Activated T-helper 2 cell treated with anti-CD3 and anti-CD28 coated beads, Interferon-gamma antibody, Interleukin-2, Interleukin-4, amounts not matched to agents 10 μg/mL and 5 μg/mL and 100 μg/mL, durations not matched to agents 14 hours and 24 hours and 36 hours (primary cell): ENCODE measurements at regions not wholly inside any gene's neighbourhood (a gene's known extent, or its start where the extent isn't known, plus 50 kb on each side); places are given as distances from the start of the nearest gene placed in this dataset.

Experiments
- DNase-seq: peaks from one replicate; pipeline ENCODE4 v3.0.0; 2021; ENCODE audit warnings: low spot score
- H3K27ac Mint-ChIP-seq: one replicate; pipeline ENCODE4 v1.8.0; 2021; ENCODE audit warnings: mixed read lengths
- H3K27me3 Mint-ChIP-seq: one replicate; pipeline ENCODE4 v1.8.0; 2021; ENCODE audit warnings: low read depth, mixed read lengths
- H3K36me3 Mint-ChIP-seq: one replicate; pipeline ENCODE4 v1.8.0; 2021; ENCODE audit warnings: low read depth, mixed read lengths
- H3K4me1 Mint-ChIP-seq: one replicate; pipeline ENCODE4 v1.8.0; 2021; ENCODE audit warnings: low read depth, mixed read lengths
- H3K4me3 Mint-ChIP-seq: one replicate; pipeline ENCODE4 v1.8.0; 2021; ENCODE audit warnings: low read depth, mild to moderate bottlenecking, moderate library complexity, mixed read lengths
- H3K9me3 Mint-ChIP-seq: one replicate; pipeline ENCODE4 v1.8.0; 2021; ENCODE audit warnings: mixed read lengths
- intact Hi-C: fragments of 100-400 bp; cut with micrococcal nuclease; formaldehyde crosslinking; loops from one replicate; pipeline ENCODE4 v1.15.1; 2023

DNA sequence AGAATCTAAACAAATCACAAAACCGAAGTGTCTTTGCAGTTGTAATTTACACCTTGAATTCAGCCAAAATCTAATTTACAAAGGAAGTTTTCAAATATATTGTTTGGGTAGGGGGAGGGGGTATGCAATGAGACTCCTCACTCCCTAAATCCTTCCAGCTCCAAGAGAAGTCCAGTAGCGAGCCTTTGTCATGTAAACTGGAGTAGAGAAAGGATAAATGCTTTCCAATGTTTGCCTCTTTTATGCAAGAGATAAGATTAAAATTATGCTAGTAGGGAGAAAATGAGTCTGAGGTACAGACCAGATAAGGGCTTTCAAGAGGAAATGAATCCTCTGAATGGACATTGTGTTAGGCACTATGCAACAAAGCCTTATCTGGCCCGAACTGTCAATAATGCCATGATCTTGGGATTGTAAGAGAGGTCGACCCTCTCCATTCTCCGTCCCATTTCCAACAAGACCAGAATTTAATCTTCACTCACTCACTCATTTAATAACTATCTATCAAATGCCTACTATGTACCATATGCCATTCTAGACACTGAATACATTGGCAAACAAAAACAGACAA is 199.2 kb downstream of the LACC1 start:
- intact Hi-C loops: no loop called here
- H3K27me3 Mint-ChIP-seq: peaks cover 3% of the 10 kb centered on the region

DNA sequence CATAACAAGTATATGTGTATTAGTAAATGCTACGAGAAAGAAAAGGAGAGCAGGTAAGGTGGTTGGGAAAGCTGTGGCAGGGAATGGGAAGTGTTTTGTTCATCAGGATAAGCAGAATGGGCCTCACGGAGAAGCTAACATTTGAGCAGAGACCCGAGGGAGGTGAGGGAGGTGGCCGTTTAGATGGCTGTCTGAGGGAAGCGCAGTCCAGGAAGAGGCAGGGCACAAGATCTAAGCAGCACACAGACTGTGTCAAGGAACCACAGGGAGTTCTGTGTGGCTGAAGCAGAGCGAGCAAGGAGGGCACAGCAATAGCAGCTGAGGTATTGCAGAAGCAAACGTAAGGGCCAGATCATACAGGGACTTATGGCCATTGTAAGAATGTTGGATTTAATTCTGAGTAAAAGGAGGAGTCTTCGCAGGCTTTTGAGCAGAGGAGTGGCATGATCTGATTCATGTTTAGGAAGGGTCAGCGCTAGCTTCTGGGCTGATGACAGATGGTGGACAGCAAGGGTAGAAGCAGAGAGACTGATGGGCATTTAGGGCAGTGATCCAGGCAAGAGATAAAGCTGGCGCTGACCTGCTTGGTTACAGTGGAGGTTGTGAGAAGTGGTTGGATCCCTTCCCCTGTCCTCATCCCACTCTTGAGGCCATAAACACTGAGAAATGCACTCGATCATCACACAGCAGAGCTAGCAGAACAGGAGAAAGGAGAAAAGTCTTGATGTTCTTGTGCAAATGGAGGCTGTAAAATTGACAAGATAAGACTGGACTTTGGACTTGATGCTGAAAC is 199.9 kb downstream of the LACC1 start:
- intact Hi-C loops: no loop called here
- peaks cover 3% of the 10 kb centered on the region for H3K27me3 Mint-ChIP-seq
- H3K9me3 Mint-ChIP-seq: no peaks in the 10 kb centered on the region

More for the DNA sequence above, 199.2 kb downstream of the LACC1 start:
- Mint-ChIP-seq H3K9me3 (no peaks in the 10 kb centered on the region), H3K27ac (no peak overlapping the region), H3K4me1 (no peaks in the 10 kb centered on the region), H3K36me3 (no peaks in the 10 kb centered on the region), H3K4me3 (no peak overlapping the region)
- no peak for DNase-seq

DNA sequence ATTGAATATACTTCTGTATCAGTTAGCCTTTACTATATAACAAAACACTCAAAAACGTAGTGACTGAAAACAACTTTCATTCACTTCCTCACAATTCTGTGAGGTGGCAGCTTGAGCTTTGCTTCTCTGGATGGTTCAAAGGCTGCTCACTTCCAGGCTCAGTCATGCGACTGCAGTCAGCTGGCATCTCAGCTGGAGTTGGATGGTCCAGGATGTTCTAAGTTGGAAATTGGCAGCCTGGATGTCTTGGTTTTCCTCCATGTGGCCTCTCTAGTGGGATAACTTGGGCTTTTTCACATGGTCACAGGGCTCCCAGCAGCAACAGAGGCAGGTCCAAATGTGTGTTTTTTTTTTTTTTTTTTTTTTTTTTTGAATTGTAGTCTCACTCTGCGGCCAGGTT is 204.4 kb downstream of the LACC1 start:
- Mint-ChIP-seq H3K4me1 (peaks cover 6% of the 10 kb centered on the region), H3K4me3 (no peak overlapping the region), H3K36me3 (no peaks in the 10 kb centered on the region), H3K27me3 (peaks cover 17% of the 10 kb centered on the region), H3K9me3 (no peaks in the 10 kb centered on the region), H3K27ac (no peak overlapping the region)
- no peak for DNase-seq
- intact Hi-C loops: no loop called here

More for the DNA sequence above, 199.9 kb downstream of the LACC1 start:
- DNase-seq: no peak
- H3K36me3 Mint-ChIP-seq: no peaks in the 10 kb centered on the region
- no peak overlapping the region for H3K27ac Mint-ChIP-seq
- H3K4me1 Mint-ChIP-seq: no peaks in the 10 kb centered on the region
- no peak overlapping the region for H3K4me3 Mint-ChIP-seq

DNA sequence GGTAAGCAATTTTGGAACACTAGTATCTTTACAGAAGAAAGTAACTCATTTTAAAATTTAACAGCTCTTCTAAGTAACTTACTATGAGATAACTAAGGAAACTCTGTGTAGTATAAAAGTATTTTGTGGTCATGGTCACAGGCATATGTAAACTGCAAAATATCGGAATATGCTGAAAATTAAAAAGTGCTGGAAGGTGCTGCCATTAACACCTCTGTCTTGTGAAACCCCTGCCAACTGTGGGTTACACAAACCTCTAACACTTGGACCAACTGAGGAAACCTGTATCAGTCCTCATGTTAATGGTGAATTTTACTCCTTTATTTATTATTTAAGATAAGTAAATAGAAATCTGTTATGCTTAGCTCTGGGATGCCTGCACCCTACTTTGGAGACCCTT is 206.7 kb downstream of the LACC1 start:
- intact Hi-C loops: no loop called here
- H3K9me3 Mint-ChIP-seq: no peaks in the 10 kb centered on the region

DNA sequence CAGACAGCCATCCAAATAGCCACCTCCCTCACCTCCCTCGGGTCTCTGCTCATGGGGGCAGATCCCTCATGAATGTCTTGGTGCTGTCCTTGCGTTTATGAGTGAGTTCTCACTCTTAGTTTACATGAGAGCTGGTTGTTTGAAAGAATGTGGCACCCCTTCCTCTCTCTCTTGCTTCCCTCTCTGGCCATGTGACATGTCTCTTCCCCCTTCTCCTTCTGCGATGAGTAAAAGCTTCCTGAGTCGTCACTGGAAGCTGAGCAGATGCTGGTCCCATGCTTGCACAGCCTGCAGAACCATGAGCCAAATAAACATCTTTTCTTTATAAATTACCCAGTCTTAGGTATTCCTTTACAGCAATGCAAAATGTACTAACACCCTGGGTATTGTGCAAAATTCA is 208.7 kb downstream of the LACC1 start:
- no peak overlapping the region for H3K4me3 Mint-ChIP-seq
- H3K27ac Mint-ChIP-seq: no peak overlapping the region

More for the DNA sequence above, 206.7 kb downstream of the LACC1 start:
- H3K4me3 Mint-ChIP-seq: no peak overlapping the region
- no peaks in the 10 kb centered on the region for H3K36me3 Mint-ChIP-seq
- H3K27ac Mint-ChIP-seq: no peak overlapping the region
- H3K4me1 Mint-ChIP-seq: peaks cover 11% of the 10 kb centered on the region
- H3K27me3 Mint-ChIP-seq: peaks cover 17% of the 10 kb centered on the region
- DNase-seq: no peak

DNA sequence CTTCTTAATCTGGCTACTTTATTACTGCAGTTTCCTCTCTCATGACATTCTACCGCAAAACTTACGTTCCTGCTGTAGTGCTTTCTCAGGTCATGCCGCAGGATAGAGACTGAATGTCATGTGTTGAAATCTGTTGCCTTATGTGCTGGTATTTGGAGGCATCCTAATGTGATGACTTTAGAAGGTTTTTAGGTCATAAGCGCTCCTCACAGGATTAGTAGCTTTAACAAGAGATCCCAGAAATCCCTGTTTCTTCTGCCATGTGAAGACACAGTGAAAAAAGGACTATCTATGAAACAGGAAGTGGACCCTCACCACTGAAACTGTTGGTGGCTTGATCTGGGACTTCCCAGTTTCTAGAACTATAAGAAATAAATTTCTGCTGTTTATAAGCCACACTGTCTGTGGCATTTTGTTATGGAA is 209.3 kb downstream of the LACC1 start:
- DNase-seq: no peak
- Mint-ChIP-seq H3K4me3 (no peak overlapping the region), H3K27ac (no peak overlapping the region), H3K4me1 (peaks cover 11% of the 10 kb centered on the region), H3K36me3 (no peaks in the 10 kb centered on the region), H3K27me3 (peaks cover 17% of the 10 kb centered on the region), H3K9me3 (no peaks in the 10 kb centered on the region)
- intact Hi-C loops: no loop called here

More for the DNA sequence above, 208.7 kb downstream of the LACC1 start:
- intact Hi-C loops: no loop called here
- Mint-ChIP-seq H3K4me1 (peaks cover 11% of the 10 kb centered on the region), H3K9me3 (no peaks in the 10 kb centered on the region), H3K27me3 (peaks cover 15% of the 10 kb centered on the region), H3K36me3 (no peaks in the 10 kb centered on the region)
- DNase-seq: no peak

DNA sequence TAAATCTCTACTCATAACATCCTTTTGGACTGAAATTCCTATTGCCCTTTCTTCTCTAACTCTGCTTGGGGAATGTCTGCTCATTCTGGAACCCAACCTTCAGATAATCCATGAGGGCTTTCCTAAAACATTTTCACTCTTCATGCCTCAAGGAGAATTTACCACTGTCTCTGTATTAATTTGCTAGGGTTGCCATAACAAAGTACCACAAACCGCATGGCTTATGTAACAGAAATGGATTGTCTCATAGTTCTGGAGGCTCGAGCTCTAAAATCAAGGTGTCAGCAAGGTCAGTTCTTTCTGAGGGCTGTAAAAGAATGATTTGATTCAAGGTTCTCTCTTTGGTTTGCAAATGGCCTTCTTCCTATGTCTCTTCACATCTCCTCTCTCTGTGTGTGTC is 209.7 kb downstream of the LACC1 start:
- Mint-ChIP-seq H3K27me3 (peaks cover 18% of the 10 kb centered on the region), H3K36me3 (no peaks in the 10 kb centered on the region), H3K9me3 (no peaks in the 10 kb centered on the region), H3K4me1 (peaks cover 11% of the 10 kb centered on the region), H3K4me3 (no peak overlapping the region), H3K27ac (no peak overlapping the region)
- intact Hi-C loops: no loop called here
- no peak for DNase-seq

DNA sequence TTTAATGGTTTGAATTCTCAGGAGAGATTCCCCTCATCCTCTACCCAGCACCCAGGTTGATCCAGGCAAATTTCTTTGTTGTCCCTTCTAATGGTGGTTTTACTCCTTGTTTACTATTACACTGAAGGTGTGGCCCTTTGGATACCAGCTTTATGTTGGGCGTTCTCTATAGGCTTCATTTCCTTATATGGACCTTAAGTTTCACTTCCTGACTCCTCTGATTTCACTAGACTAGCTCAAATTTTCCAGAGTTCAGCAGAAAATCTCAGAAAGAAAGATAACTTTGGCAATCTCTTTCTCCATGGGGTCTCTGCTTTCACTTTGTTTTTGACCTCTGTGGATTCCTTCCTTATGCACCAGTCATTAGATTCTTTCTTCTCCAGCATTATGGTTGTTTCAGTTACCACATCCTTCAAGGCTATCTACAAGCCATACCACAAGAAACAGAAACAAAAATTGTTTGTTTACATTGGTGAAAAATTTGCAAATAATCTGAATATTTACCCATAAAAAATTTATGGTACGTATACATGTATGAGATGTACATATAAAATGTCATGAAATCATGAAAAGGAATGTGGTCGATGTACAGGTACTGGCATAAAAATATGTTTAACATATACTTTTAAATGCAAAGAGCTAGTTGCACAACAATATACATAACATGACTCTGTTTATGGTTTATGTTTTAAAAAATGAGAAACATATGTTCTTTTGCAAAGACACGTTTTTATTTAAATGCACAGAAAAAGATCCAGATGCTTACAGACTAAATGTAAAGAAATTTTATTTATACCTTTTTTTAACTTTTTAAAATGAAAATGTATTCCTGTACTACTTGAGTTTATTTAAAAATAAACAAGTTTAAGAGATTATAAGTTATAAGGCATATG is 212.6 kb downstream of the LACC1 start:
- Mint-ChIP-seq H3K27me3 (peaks cover 14% of the 10 kb centered on the region), H3K4me3 (no peak overlapping the region), H3K4me1 (peaks cover 11% of the 10 kb centered on the region), H3K27ac (no peak overlapping the region), H3K9me3 (no peaks in the 10 kb centered on the region), H3K36me3 (no peaks in the 10 kb centered on the region)
- intact Hi-C loops: no loop called here
- DNase-seq: no peak

DNA sequence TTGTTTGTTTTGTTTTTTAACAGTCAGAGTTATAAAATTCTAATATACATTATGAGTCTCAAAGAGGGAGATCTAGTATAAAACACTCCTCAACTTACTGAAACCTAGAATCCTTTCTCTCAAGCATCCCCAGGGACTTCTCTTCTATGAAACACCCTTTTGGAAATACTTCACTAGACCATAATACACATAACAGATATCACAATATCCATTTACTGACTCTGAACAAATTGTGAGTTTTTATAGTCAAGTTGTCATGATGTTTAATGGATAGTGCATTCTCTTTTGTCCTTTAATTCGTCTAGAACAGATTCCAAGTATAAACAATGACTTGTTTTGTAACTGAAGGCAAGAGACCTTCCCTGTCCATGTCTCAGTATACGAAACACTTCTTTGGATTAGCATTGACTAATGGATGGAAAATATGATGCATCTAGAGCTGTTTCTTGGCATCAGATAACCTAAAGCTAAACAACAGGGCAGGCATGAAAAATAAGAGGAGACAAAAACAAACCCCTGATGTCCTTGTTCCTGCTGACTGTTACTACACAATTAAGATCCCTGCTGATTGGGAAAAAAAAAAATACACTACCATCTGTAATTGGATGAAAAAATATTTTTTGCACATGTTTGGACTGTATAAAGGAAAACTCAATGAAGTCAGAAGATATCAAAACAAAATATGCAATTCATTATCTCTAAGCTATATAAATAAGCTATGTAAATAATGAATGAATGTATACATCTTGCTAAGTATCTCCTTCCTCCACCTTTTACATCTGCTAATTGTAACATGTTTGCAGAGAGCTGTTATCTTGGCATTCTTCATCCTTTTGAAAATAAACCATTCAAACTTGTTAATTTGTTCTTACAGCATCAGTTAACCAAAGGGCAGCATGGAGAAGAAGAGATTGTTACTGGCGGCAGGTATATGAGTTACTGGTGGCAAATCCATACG is 214.2 kb downstream of the LACC1 start:
- peaks cover 7% of the 10 kb centered on the region for H3K4me1 Mint-ChIP-seq
- no peak for DNase-seq

DNA sequence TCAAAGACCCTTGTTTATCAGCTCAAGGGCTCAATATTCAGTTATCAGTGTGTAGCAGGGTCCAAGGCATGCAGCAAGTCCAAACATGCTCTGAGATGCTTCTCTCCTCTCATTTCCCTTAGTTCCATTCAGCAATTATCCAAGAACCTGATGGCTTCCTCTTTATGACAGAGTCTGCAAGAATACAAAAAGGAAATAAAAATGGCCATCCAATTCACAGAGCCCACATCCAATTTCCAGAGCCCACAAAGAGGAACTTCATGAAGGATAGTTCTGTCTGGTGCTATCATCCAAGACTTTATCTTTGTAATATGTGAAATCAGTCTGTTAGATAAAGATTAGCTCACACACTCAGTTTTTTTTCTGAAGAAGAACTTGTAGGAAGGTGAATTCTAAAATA is 217.2 kb downstream of the LACC1 start:
- Mint-ChIP-seq H3K27me3 (peaks cover 10% of the 10 kb centered on the region), H3K4me1 (no peaks in the 10 kb centered on the region), H3K27ac (no peak overlapping the region), H3K36me3 (no peaks in the 10 kb centered on the region), H3K4me3 (no peak overlapping the region), H3K9me3 (no peaks in the 10 kb centered on the region)
- no peak for DNase-seq
- intact Hi-C loops: no loop called here

More for the DNA sequence above, 214.2 kb downstream of the LACC1 start:
- no peaks in the 10 kb centered on the region for H3K36me3 Mint-ChIP-seq
- no peak overlapping the region for H3K27ac Mint-ChIP-seq
- no peak overlapping the region for H3K4me3 Mint-ChIP-seq
- intact Hi-C loops: no loop called here
- H3K27me3 Mint-ChIP-seq: peaks cover 6% of the 10 kb centered on the region
- no peaks in the 10 kb centered on the region for H3K9me3 Mint-ChIP-seq

DNA sequence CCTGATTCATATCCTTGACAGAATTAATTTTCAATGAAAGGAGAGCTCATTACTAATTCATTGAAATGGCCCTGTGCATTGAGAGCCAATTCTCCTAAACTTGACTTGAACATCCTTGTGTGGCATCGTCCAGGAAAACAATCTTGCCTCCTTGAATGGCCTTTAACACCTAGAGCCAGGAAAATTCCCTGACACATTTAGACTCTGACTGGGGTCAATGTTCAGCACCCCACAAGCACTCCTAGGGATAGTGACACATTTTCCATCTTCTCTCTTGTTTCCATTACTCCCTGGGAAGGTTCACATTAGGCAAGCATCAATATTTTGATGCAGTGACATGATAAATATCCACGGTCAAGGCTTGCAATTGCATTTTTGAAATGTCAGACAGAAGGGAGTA is 218.9 kb downstream of the LACC1 start:
- no peak for DNase-seq
- H3K9me3 Mint-ChIP-seq: no peaks in the 10 kb centered on the region
- intact Hi-C loops: no loop called here
- peaks cover 11% of the 10 kb centered on the region for H3K27me3 Mint-ChIP-seq
- no peak overlapping the region for H3K27ac Mint-ChIP-seq
- no peaks in the 10 kb centered on the region for H3K36me3 Mint-ChIP-seq
- no peaks in the 10 kb centered on the region for H3K4me1 Mint-ChIP-seq
- H3K4me3 Mint-ChIP-seq: no peak overlapping the region
